HG03103 (cell line): ENCODE measurements at regions not wholly inside any gene's neighbourhood (a gene's known extent, or its start where the extent isn't known, plus 50 kb on each side); places are given as distances from the start of the nearest gene placed in this dataset.

Source experiments
- ATAC-seq: cut with Tn5 transposase; IDR thresholded peaks from one replicate; pipeline ENCODE4 v1.9.1; 2021; ENCODE audit warnings: low read depth; ENCODE audit not compliant: unreplicated experiment

DNA sequence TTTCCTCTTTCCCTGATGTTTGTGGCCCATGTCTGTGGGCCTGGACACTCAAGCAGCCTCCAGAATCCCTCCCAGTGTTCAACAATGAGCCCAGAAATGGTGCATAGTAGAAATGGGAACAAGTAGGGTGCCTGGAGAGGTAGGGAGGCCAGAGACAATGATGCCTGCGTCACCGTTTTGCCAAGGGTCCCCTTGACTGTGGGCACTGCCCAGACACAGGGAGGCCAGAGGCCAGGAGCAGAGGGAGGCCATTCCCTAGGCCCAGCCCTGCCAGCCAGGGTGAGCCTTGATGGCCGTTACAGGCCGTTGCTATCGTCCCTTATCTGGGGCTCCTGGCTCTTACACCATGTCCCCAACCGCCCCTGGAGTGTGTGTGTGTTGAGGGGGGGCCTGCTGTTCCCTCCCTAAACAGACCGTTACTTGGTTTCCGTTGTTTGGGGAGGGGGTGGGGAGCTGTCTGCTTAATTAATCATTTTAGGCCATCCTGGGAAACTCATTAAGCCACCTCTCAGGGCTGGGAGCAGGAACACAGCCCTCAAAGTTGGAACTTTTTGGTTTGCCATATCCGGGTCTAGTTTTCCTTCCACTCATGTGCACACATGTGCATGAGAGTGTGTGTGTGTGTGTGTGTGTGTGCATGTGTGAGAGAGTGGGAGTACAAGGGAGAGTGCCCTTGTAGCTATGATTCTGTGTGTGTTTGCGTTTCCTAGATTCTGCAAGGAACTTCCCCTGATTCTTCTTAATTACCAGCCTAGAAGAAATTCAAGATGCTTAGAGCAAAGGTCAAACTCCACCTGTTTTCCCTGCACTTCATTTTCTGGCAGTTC, 135.2 kb upstream of the HAAO start:
- no peak for ATAC-seq

DNA sequence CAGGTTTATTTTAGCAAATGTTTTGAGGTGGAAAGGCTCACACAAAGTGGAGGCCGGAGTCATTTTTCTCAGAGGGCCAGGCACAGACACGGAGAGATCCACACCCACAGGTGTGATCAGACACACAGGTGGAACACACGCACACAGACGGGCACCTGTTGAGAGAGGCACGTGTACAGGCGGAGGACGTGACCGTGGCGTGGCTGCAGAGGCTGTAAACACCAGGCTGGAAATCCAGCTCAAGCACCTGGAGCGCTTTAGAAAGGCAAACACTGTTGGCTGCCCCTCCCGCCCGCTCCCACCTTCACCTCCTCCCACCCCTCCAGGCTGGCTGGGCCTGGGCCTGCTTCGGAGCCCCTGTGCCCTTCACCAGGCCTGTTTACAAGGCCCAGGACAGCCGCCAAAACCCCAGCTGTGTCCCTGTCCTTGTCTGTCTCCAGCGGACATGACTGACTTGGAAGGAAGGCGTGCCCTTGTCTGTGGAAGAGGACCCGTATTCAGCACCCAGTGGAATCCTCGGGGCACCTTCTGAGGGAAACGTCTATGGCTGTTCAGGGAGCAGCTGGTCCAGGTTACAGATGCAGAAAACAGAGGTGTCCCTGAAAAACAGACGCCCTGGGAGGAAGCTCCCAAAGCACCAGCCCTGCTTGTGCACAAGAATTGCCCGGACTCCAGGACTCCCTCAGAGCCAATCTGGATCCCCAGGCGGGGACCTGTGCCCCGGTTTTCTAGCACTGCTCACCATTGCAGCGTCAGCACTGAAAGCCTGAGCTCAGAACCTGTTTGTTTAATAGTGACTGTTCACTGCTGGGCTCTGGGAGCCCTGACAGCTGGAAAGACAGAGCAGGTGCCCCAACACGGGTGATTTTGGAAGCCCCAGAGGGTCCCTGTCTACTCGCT, 134.3 kb upstream of the HAAO start:
- no peak for ATAC-seq

GRCh38 chr2:42925742-42926433, 133.5 kb upstream of the HAAO start:
- no peak for ATAC-seq

DNA sequence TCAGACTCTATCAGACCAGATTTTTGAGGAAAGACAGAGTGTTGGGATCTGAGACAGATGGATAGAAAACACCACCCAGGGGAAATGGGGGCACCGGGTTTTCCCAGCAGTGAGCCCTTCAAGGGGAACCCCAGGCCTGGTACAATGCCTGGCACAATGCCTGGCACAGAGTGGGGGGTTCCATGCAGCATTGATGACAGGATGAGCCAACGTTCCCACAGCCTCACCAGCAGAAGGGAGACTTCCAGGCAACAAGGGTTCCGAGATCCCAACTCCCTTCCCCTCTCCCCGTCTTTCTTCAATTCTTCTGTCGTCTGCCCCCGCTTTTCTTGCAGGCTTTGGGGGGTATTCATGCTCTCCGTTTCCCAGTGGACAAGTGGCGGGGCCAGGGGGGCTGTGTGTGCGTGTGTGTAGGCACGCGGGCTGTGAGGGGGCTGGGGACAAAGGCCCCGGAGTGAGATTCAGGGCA, 132.1 kb upstream of the HAAO start:
- ATAC-seq = no peak

- ATAC-seq = no peak
Measured at GRCh38 chr2:42923580-42924417, 131.4 kb upstream of the HAAO start.

GRCh38 chr2:42922790-42923579, 130.6 kb upstream of the HAAO start:
- ATAC-seq = no peak

DNA sequence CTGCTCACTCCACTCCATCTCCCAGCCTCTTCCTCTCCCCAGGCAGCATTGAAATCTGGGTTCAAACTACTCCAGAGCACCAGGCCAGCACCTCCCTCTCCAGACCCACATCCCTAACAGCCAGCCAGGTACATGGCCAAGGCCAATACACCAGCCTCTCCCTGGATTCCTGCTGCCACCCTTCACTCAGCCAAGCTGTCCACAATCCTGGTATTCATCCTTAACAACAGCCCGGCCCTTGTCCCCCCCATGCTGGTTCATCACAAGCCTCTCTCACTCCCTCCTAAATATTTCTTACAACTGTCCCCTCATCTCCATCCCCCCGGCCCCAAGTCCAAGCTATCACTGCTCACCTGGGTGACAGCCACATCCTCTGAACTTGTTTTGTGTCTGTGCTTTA, 129.9 kb upstream of the HAAO start:
- ATAC-seq = no peak

DNA sequence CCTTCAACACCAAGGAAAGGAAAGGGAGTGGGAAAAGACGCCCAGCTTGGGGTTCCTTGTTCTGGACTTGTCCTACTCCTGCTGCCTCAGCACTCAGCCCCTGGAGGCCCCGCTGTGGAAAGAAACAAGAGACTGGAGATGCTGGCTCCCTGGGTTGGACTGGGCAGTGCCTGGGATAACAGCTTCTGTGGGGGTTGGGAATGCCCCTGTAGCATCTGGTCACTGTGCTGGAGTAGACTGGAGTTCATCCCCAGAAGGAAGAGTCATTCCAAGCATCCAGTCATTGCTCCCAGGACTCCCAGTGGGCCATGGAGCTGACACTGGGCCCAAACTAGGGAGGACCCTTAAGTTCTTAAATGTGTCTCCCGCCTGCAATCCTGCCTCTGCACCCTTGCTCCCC, 129.3 kb upstream of the HAAO start:
- no peak for ATAC-seq

DNA sequence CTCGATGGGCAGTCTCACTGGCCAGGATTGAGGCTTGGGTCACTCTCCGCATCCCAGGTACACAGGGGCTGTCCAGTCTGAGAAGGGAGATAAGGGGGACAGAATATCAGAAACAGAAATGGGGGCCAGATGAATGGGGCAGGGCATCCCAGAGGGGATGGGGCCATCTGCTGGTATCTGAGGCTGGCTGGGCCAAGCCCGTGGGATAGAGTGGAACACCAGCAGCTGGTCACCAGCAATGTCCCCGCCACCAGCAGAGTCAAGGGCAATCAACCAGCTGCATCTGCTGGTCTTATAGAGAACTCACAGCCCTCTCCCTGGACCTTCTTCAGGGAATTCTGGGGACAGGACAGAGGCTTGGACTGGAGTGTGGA, 128.8 kb upstream of the HAAO start:
- ATAC-seq = no peak

DNA sequence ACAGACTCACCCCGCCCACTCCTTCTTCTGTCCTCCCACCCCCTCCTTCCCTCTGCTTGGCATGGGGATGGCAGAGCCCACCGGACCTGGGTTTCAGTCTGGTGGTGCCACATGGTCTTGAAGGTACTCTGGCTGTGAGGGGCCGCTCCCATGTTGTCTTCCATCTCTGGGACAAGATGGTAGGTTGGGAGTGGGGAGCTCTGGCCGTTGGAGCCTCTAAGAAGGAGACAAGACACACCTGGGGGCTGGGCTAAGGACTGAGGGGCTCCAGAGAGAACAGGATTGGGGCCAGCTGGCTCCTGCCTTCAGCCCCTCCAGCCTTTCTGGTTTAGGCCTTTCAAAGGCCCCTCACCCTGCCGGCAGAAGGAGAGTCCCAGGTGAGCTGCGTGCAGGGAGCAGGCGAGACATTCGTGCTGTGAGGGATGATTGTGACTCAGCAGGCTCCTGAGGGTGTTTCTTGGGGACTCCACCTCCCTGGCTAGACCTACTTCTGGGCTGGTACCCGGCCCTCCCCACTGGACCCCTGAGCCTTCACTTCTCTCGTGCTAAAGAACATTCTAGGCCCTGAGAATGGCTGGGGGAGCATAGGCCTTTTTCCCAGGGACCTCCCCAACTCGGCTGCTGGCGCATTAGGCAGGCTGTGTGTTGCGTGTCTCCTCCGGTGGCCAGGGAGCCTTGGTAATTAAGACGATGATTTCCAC, 128.2 kb upstream of the HAAO start:
- ATAC-seq = no peak

GRCh38 chr2:42918671-42919318, 126.4 kb upstream of the HAAO start:
- ATAC-seq = no peak

DNA sequence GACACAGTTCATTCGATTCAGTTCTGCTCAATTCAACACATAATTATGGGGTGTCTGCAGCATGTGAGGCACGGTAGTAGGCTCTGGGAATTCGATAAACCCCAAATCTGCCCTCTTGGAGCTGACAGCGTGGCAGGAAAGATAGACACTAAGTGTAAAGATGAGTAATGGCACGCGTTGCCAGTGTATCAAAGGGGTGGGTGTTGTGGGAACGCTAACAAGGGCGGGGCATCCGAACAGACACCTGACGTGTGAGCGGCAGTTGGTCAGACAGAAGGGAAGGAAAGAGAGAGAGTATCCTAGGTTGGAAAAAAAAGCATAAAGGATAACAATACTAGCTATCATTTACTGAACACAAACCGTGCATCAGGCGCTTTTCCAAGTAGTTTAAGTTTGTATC, 125.7 kb upstream of the HAAO start:
- ATAC-seq = no peak

GRCh38 chr2:42917425-42917927, 125.1 kb upstream of the HAAO start:
- ATAC-seq = no peak

DNA sequence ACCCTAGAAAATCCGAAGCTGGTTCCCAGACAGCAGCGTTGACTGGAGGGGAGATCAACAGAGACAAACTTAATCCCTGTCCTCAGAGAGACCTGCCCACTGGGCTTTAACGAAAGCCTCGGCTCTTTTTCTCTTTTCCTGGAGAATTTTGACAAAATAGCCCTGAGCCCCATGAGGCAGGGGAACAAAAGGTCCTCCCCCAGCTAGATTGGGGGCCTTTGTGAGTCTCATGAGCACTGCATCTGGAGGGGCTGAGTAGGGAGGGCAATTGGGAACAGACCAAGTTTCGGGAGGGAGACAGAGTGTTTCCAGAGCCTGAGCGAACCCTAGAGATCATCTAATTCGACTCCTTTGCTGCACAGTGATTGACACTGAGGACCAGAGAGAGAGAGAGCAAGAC, 123.9 kb upstream of the HAAO start:
- ATAC-seq = no peak

GRCh38 chr2:42914860-42915259, 122.5 kb upstream of the HAAO start:
- no peak for ATAC-seq

- ATAC-seq = no peak
Measured at GRCh38 chr2:42914314-42914713, 121.9 kb upstream of the HAAO start.

DNA sequence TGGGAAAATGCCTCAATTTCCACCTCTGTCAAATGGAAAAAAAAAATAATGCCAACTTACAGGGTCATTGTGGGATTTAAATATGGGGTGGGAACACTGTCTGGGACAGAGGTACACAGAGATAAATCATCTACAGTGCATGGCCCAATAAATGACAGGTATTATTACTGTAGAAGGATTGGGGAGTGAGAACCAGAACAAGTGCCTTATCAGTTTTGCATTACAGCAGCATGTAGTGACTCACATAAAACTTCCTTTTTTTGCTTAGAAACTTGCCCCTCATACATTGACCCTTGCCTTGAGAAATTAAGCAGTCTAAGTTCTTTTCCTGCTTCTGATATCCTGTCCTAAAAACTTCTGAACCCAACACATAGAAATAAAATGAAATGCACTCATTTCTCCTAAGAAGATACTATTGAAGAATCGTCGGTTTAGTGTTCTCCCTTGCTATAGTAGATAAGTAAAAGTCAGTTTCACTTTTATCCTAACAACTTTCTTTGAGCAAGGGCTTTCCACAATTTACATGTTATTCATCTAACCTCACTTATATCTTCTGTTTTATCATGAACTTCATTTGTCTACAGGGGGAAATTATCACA, 121.0 kb upstream of the HAAO start:
- no peak for ATAC-seq
